H1 (cell line): ENCODE measurements at regions not wholly inside any gene's neighbourhood (a gene's known extent, or its start where the extent isn't known, plus 50 kb on each side); places are given as distances from the start of the nearest gene placed in this dataset.

Experiments used
- CTCF ChIA-PET: fragments of 300-600 bp; sonication (Branson Sonifier 250); formaldehyde crosslinking; loops from one replicate; lab custom pipeline; 2021; ENCODE audit not compliant: partially characterized antibody; lab: Charles Lee
- POLR2A ChIA-PET: fragments of 300-600 bp; sonication (Branson Sonifier 250); formaldehyde crosslinking; loops from one replicate; lab custom pipeline; 2021; ENCODE audit warnings: inconsistent platforms; ENCODE audit not compliant: partially characterized antibody; lab: Charles Lee
- DNase-seq, 2 experiments: peaks; one replicate each; pipeline versions ENCODE4 v3.0.0 to v3.0.0-alpha.2; 2010 to 2022; ENCODE audit warnings: low spot score in 2 of 2, low read depth in 1 of 2, mixed read lengths in 1 of 2
- FAIRE-seq: peaks from 2 replicates; lab custom pipeline; 2011; peaks lifted over from hg19 to GRCh38; lab: Jason Lieb, UNC
- H2AFZ ChIP-seq: 2 replicates; pipeline ENCODE4 v1.8.1; 2012; ENCODE audit warnings: low read length, inconsistent platforms
- H2AK5ac ChIP-seq: 2 replicates; pipeline ENCODE4 v1.6.1; 2013; ENCODE audit warnings: low read depth, low read length
- H2BK120ac ChIP-seq: replicated peaks from 2 replicates; pipeline ENCODE3; 2013; ENCODE audit warnings: low read depth, low read length, inconsistent platforms
- H2BK12ac ChIP-seq: 2 replicates; pipeline ENCODE4 v1.6.1; 2013; ENCODE audit warnings: low read depth, low read length
- H2BK15ac ChIP-seq: 2 replicates; pipeline ENCODE4 v1.6.1; 2013; ENCODE audit warnings: low read length
- H2BK20ac ChIP-seq: 2 replicates; pipeline ENCODE4 v1.6.1; 2013; ENCODE audit warnings: low read length
- H2BK5ac ChIP-seq: 2 replicates; pipeline ENCODE4 v1.6.1; 2013; ENCODE audit warnings: low read depth, low read length
- H3K14ac ChIP-seq: 2 replicates; pipeline ENCODE4 v1.6.1; 2013; ENCODE audit warnings: inconsistent platforms; ENCODE audit not compliant: insufficient read length
- H3K18ac ChIP-seq: 2 replicates; pipeline ENCODE4 v1.6.1; 2013; ENCODE audit warnings: low read length; ENCODE audit errors: extremely low read depth
- H3K23ac ChIP-seq: 2 replicates; pipeline ENCODE4 v1.6.1; 2013; ENCODE audit warnings: inconsistent platforms; ENCODE audit not compliant: insufficient read length
- H3K23me2 ChIP-seq: 2 replicates; pipeline ENCODE4 v1.6.1; 2013; ENCODE audit warnings: low read depth, low read length
- H3K27ac ChIP-seq: 2 replicates; pipeline ENCODE4 v1.6.1; 2011; ENCODE audit warnings: low read depth, low read length, inconsistent platforms
- H3K27me3 ChIP-seq, 4 experiments: replicated peaks in 1 of 4; 1 replicate in 1 of 4; 2 replicates in 3 of 4; pipeline versions ENCODE4 v1.6.1 to v1.8.1; 2011 to 2013; ENCODE audit warnings: low read length in 3 of 4, mild to moderate bottlenecking in 3 of 4, inconsistent platforms in 2 of 4, mixed read lengths in 2 of 4, moderate library complexity in 1 of 4; ENCODE audit not compliant: control insufficient read depth in 3 of 4, insufficient read depth in 3 of 4; ENCODE audit errors: extremely low read depth in 1 of 4
- H3K36me3 ChIP-seq, 4 experiments: 2 replicates each; pipeline versions ENCODE4 v1.6.1 to v1.8.1; 2011 to 2013; ENCODE audit warnings: mild to moderate bottlenecking in 4 of 4, low read length in 3 of 4, moderate library complexity in 2 of 4, control low read depth in 1 of 4, inconsistent platforms in 1 of 4; ENCODE audit not compliant: insufficient read depth in 4 of 4, control insufficient read depth in 2 of 4
- H3K4ac ChIP-seq: replicated peaks from 2 replicates; pipeline ENCODE3; 2013; ENCODE audit warnings: low read length, low read depth, mixed read lengths, inconsistent platforms; ENCODE audit not compliant: insufficient read length
- H3K4me1 ChIP-seq, 4 experiments: replicated peaks in 1 of 4; 1 replicate in 1 of 4; 2 replicates in 3 of 4; pipeline versions ENCODE4 v1.6.1 to v1.8.1; 2011 to 2013; ENCODE audit warnings: low read length in 3 of 4, inconsistent platforms in 2 of 4, mixed read lengths in 1 of 4; ENCODE audit not compliant: insufficient read depth in 4 of 4, control insufficient read depth in 3 of 4
- H3K4me2 ChIP-seq, 2 experiments: 2 replicates each; pipeline versions ENCODE4 v1.6.1 to v1.8.1; 2011 to 2013; ENCODE audit warnings: low read depth in 2 of 2, low read length in 2 of 2, control low read depth in 1 of 2, inconsistent platforms in 1 of 2, mild to moderate bottlenecking in 1 of 2; ENCODE audit not compliant: insufficient read depth in 1 of 2
- H3K4me3 ChIP-seq, 4 experiments: fragments of 200-600, 300-600 bp in 1 of 4; sonication (generic), shearing (Covaris generic), sonication (Bioruptor Twin) in 1 of 4; 2 replicates each; pipeline versions ENCODE4 v1.5.1 to v1.8.1; 2011 to 2016; ENCODE audit warnings: low read length in 4 of 4, low read depth in 3 of 4, control low read depth in 2 of 4, inconsistent platforms in 2 of 4, mild to moderate bottlenecking in 2 of 4, mixed read lengths in 1 of 4, moderate library complexity in 1 of 4; ENCODE audit not compliant: insufficient read depth in 2 of 4; ENCODE audit errors: extremely low read depth in 1 of 4
- H3K56ac ChIP-seq: replicated peaks from 2 replicates; pipeline ENCODE3; 2013; ENCODE audit warnings: low read depth, mild to moderate bottlenecking, mixed read lengths, low read length, inconsistent platforms; ENCODE audit not compliant: insufficient read length
- H3K79me1 ChIP-seq: 2 replicates; pipeline ENCODE4 v1.6.1; 2013; ENCODE audit warnings: low read depth, low read length, control low read depth
- H3K79me2 ChIP-seq, 2 experiments: 2 replicates each; pipeline versions ENCODE4 v1.6.1 to v1.8.1; 2012 to 2013; ENCODE audit warnings: low read length in 2 of 2, mild to moderate bottlenecking in 2 of 2, inconsistent platforms in 1 of 2; ENCODE audit not compliant: insufficient read depth in 2 of 2, control insufficient read depth in 1 of 2
- H3K9ac ChIP-seq, 4 experiments: replicated peaks in 1 of 4; 1 replicate in 1 of 4; 2 replicates in 3 of 4; pipeline versions ENCODE4 v1.6.1 to v1.8.1; 2011 to 2013; ENCODE audit warnings: low read depth in 3 of 4, low read length in 3 of 4, control low read depth in 2 of 4, mild to moderate bottlenecking in 2 of 4, moderate library complexity in 2 of 4, inconsistent platforms in 1 of 4; ENCODE audit errors: extremely low read depth in 1 of 4
- H3K9me3 ChIP-seq, 2 experiments: 2 replicates each; pipeline versions ENCODE4 v1.6.1 to v1.8.1; 2012 to 2013; ENCODE audit warnings: mild to moderate bottlenecking in 2 of 2, moderate library complexity in 2 of 2, control low read depth in 1 of 2, inconsistent platforms in 1 of 2, low read depth in 1 of 2, low read length in 1 of 2, mixed read lengths in 1 of 2; ENCODE audit not compliant: insufficient read depth in 2 of 2
- H4K20me1 ChIP-seq, 2 experiments: replicated peaks in 1 of 2; 2 replicates each; pipeline versions ENCODE3 to v1.8.1; 2011 to 2013; ENCODE audit warnings: inconsistent platforms in 2 of 2, low read length in 2 of 2, mild to moderate bottlenecking in 1 of 2; ENCODE audit not compliant: insufficient read depth in 2 of 2, control insufficient read depth in 1 of 2
- H4K5ac ChIP-seq: 2 replicates; pipeline ENCODE4 v1.6.1; 2013; ENCODE audit warnings: low read length, low read depth, mixed read lengths, inconsistent platforms; ENCODE audit not compliant: insufficient read length
- H4K8ac ChIP-seq: 2 replicates; pipeline ENCODE4 v1.8.0; 2013; ENCODE audit warnings: mild to moderate bottlenecking, moderate library complexity, low read length, inconsistent platforms; ENCODE audit not compliant: insufficient read depth; ENCODE audit errors: extremely low read depth
- H4K91ac ChIP-seq: replicated peaks from 2 replicates; pipeline ENCODE3; 2013; ENCODE audit warnings: low read length, mixed read lengths, inconsistent platforms; ENCODE audit not compliant: insufficient read length
- CHD1 ChIP-seq: IDR thresholded peaks from 2 replicates; pipeline ENCODE4 v1.6.1; 2012; ENCODE audit warnings: low read depth, low read length, improper control_type of control experiment
- GTF2F1 ChIP-seq: IDR thresholded peaks from 2 replicates; pipeline ENCODE4 v1.6.1; 2012; ENCODE audit warnings: low read depth, low read length, improper control_type of control experiment, borderline replicate concordance
- POLR2A ChIP-seq, 2 experiments: IDR thresholded peaks; 1 replicate in 1 of 2; 2 replicates in 1 of 2; pipeline ENCODE4 v1.6.1; 2011; ENCODE audit warnings: low read depth in 2 of 2, low read length in 2 of 2, mild to moderate bottlenecking in 2 of 2; ENCODE audit errors: control extremely low read depth in 1 of 2
- YY1 ChIP-seq: IDR thresholded peaks from 2 replicates; pipeline ENCODE4 v1.6.1; 2011; ENCODE audit warnings: low read depth, mild to moderate bottlenecking, low read length
- WGBS, 2 experiments: shearing (Covaris generic) in 1 of 2; methylation state at CpG; one replicate each; pipeline versions ENCODE4 v1.1.6 to v1.1.7; 2013 to 2015; ENCODE audit warnings: low lambda C conversion rate in 2 of 2, mixed read lengths in 2 of 2, inconsistent platforms in 1 of 2, low coverage in 1 of 2, missing lambda C conversion rate in 1 of 2; ENCODE audit not compliant: insufficient replicate concordance in 2 of 2, insufficient coverage in 1 of 2, insufficient read length in 1 of 2; ENCODE audit errors: extremely low coverage in 1 of 2, missing lambda C conversion rate in 1 of 2; 5-methylcytosine and 5-hydroxymethylcytosine counted together

DNA sequence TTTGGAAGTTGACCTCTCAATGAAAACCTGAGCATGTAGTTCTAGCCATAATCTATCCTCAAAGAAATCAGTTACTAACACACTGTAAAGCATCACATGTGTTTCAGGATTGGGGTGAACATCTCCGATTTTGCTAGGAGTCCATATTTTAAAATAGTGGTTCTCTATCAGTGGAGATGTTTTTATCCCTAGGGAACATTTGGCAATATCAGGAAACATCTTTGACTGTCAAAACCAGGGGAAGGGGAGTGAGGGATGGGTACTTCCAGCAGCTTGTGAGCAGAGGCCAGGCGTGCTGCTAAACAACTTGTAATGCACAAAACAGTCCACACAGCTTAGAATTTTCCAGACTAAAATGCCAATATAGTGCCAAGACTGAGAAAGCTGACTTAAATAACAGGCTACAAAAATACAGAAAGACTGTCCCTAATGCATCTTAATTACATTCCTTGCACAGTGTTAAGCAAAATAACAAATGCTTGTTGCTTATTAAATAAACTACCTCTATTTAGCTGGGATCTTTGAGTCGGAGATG is 120.9 kb downstream of the CRPPA start:
- no peaks in the 10 kb centered on the region for H4K20me1 ChIP-seq
- no peak overlapping the region for H2BK120ac ChIP-seq
- no peak overlapping the region for H2BK15ac ChIP-seq
- H2BK12ac ChIP-seq: no peak overlapping the region
- no peak overlapping the region for H3K9ac ChIP-seq
- FAIRE-seq (no peak), DNase-seq (no peak)
- no peaks in the 10 kb centered on the region for H3K27me3 ChIP-seq
- no peak overlapping the region for H3K18ac ChIP-seq
- no peak overlapping the region for H3K56ac ChIP-seq
- H3K79me1 ChIP-seq: no peaks in the 10 kb centered on the region
- H2BK5ac ChIP-seq: no peak overlapping the region
- no peak overlapping the region for H3K4me3 ChIP-seq
- no peak overlapping the region for H3K27ac ChIP-seq
- POLR2A ChIA-PET: no interaction called here
- WGBS, 2 experiments: 96% methylated on average over 3 of the region's 3 CpGs; no CpG with 5 or more reads in 1 of the 2 experiments
- H2AFZ ChIP-seq: no peak overlapping the region
- H3K14ac ChIP-seq: no peak overlapping the region
- CTCF ChIA-PET: no interaction called here
- no peaks in the 10 kb centered on the region for H3K4me1 ChIP-seq
- no peak for TF ChIP-seq YY1
- TF ChIP-seq POLR2A (IDR thresholded peaks at IDR 0.05; ENCODE audit: control extremely low read depth in 1 of 2, low read depth in 2 of 2, low read length in 2 of 2): no peak
- TF ChIP-seq CHD1: no peak
- TF ChIP-seq GTF2F1: no peak
- no peaks in the 10 kb centered on the region for H3K79me2 ChIP-seq
- H3K4me2 ChIP-seq: no peak overlapping the region
- no peak overlapping the region for H4K5ac ChIP-seq
- no peaks in the 10 kb centered on the region for H3K36me3 ChIP-seq
- H4K91ac ChIP-seq: no peak overlapping the region
- no peak overlapping the region for H3K23ac ChIP-seq
- no peak overlapping the region for H2BK20ac ChIP-seq
- no peak overlapping the region for H3K4ac ChIP-seq
- no peak overlapping the region for H4K8ac ChIP-seq
- H2AK5ac ChIP-seq: no peak overlapping the region
- no peaks in the 10 kb centered on the region for H3K9me3 ChIP-seq
- no peaks in the 10 kb centered on the region for H3K23me2 ChIP-seq
